Neural cell (in vitro differentiated cells): ENCODE measurements at regions not wholly inside any gene's neighbourhood (a gene's known extent, or its start where the extent isn't known, plus 50 kb on each side); places are given as distances from the start of the nearest gene placed in this dataset.
A peak's percentile ranks its signal among the peaks of the same experiment; 100 is the strongest.

Experiments used
- H2AFZ ChIP-seq: fragments of 200-600, 300-800 bp; sonication (generic), shearing (Covaris generic); 2 replicates; pipeline ENCODE4 v1.6.0; 2014; ENCODE audit warnings: low read depth, mild to moderate bottlenecking, antibody characterized with exemption, low read length, moderate library complexity
- H3F3A ChIP-seq: fragments of 200-600 bp; shearing (Covaris generic); 2 replicates; pipeline ENCODE4 v1.6.1; 2016; ENCODE audit warnings: mild to moderate bottlenecking, moderate library complexity, mixed read lengths, antibody characterized with exemption, low read length; ENCODE audit not compliant: insufficient read depth, poor library complexity, severe bottlenecking
- H3K27ac ChIP-seq: fragments of 200-600, 300-800 bp; sonication (generic), shearing (Covaris generic); 2 replicates; pipeline ENCODE4 v1.5.1; 2014; ENCODE audit warnings: mild to moderate bottlenecking, low read length, moderate library complexity
- H3K27me3 ChIP-seq: fragments of 300-800, 200-600 bp; sonication (generic), shearing (Covaris generic); 2 replicates; pipeline ENCODE4 v1.6.0; 2014; ENCODE audit warnings: mild to moderate bottlenecking, low read depth, low read length, moderate library complexity; ENCODE audit not compliant: insufficient read depth
- H3K36me3 ChIP-seq: fragments of 300-800, 200-600 bp; sonication (generic), shearing (Covaris generic); 2 replicates; pipeline ENCODE4 v1.5.1; 2014; ENCODE audit warnings: mild to moderate bottlenecking, antibody characterized with exemption, low read length, moderate library complexity; ENCODE audit not compliant: insufficient read depth
- H3K4me2 ChIP-seq: fragments of 300-800, 200-600 bp; sonication (generic), shearing (Covaris generic); 2 replicates; pipeline ENCODE4 v1.6.0; 2014; ENCODE audit warnings: mild to moderate bottlenecking, low read length
- H3K4me3 ChIP-seq: fragments of 300-800, 200-600 bp; sonication (generic), shearing (Covaris generic); 2 replicates; pipeline ENCODE4 v1.5.1; 2014; ENCODE audit warnings: mild to moderate bottlenecking, low read length, moderate library complexity
- H3K79me2 ChIP-seq: fragments of 200-600 bp; shearing (Covaris generic); replicated peaks from 2 replicates; pipeline ENCODE4 v1.6.0; 2014; ENCODE audit warnings: mild to moderate bottlenecking, low read length, moderate library complexity; ENCODE audit not compliant: insufficient read depth
- H3K9ac ChIP-seq: fragments of 300-800, 200-600 bp; sonication (generic), shearing (Covaris generic); 2 replicates; pipeline ENCODE4 v1.6.1; 2016; ENCODE audit warnings: mild to moderate bottlenecking, low read length, mixed read lengths
- H3K9me2 ChIP-seq: fragments of 200-600 bp; shearing (Covaris generic); 2 replicates; pipeline ENCODE4 v1.6.1; 2016; ENCODE audit warnings: mild to moderate bottlenecking, low read length, mixed read lengths; ENCODE audit not compliant: insufficient read depth
- H3K9me3 ChIP-seq: fragments of 200-600, 300-800 bp; sonication (generic), shearing (Covaris generic); 2 replicates; pipeline ENCODE4 v1.6.1; 2016; ENCODE audit warnings: mild to moderate bottlenecking, mixed run types, low read length, moderate library complexity, mixed read lengths
- H4K20me1 ChIP-seq: fragments of 200-600 bp; shearing (Covaris generic); 2 replicates; pipeline ENCODE4 v1.6.1; 2016; ENCODE audit warnings: mild to moderate bottlenecking, mixed run types; ENCODE audit not compliant: insufficient read depth
- CTCF ChIP-seq: fragments of 450-650 bp; IDR thresholded peaks from 2 replicates; pipeline ENCODE4 v1.5.1; 2014; ENCODE audit warnings: antibody characterized with exemption, mild to moderate bottlenecking, moderate library complexity; ENCODE audit not compliant: poor library complexity, severe bottlenecking
- EP300 ChIP-seq: fragments of 450-650 bp; conservative IDR thresholded peaks from 2 replicates; pipeline ENCODE4 v1.6.1; 2014; ENCODE audit warnings: antibody characterized with exemption, mild to moderate bottlenecking, moderate library complexity; ENCODE audit not compliant: poor library complexity, severe bottlenecking
- EZH2 ChIP-seq: fragments of 200-600, 300-800 bp; shearing (Covaris generic), sonication (generic); IDR thresholded peaks from 2 replicates; pipeline ENCODE4 v1.6.1; 2014; ENCODE audit warnings: antibody characterized with exemption, low read length, borderline replicate concordance, mild to moderate bottlenecking; ENCODE audit not compliant: insufficient read depth, poor library complexity, severe bottlenecking
- MXI1 ChIP-seq: fragments of 450-650 bp; conservative IDR thresholded peaks from 2 replicates; pipeline ENCODE4 v1.6.1; 2014; ENCODE audit warnings: antibody characterized with exemption, mild to moderate bottlenecking; ENCODE audit not compliant: poor library complexity, severe bottlenecking
- POLR2AphosphoS5 ChIP-seq: IDR thresholded peaks from 2 replicates; pipeline ENCODE4 v1.6.1; 2012
- RAD21 ChIP-seq: fragments of 450-650 bp; conservative IDR thresholded peaks from 2 replicates; pipeline ENCODE4 v1.6.1; 2014; ENCODE audit warnings: antibody characterized with exemption, mild to moderate bottlenecking, moderate library complexity
- SMC3 ChIP-seq: fragments of 450-650 bp; conservative IDR thresholded peaks from 2 replicates; pipeline ENCODE4 v1.6.1; 2014; ENCODE audit warnings: antibody characterized with exemption, mild to moderate bottlenecking, moderate library complexity; ENCODE audit not compliant: poor library complexity
- TAF1 ChIP-seq: IDR thresholded peaks from 2 replicates; pipeline ENCODE4 v1.6.1; 2012; ENCODE audit warnings: low read depth
- TF ChIP-seq, protein P1 (sequence below): IDR thresholded peaks from 2 replicates; pipeline ENCODE4 v1.6.1; 2012; ENCODE audit warnings: borderline replicate concordance

- no peaks in the 10 kb centered on the region for H3K9me2 ChIP-seq
- no peak overlapping the region for H3K9ac ChIP-seq
- no peak overlapping the region for H3K4me3 ChIP-seq
- H3F3A ChIP-seq, result no peaks in the 10 kb centered on the region
- no peak for TF ChIP-seq EP300
- TF ChIP-seq SMC3, result no peak
- TF ChIP-seq CTCF, result no peak
- no peak for TF ChIP-seq EZH2
- no peak for TF ChIP-seq MXI1
- TF ChIP-seq TAF1, result no peak
- TF ChIP-seq, protein P1, sequence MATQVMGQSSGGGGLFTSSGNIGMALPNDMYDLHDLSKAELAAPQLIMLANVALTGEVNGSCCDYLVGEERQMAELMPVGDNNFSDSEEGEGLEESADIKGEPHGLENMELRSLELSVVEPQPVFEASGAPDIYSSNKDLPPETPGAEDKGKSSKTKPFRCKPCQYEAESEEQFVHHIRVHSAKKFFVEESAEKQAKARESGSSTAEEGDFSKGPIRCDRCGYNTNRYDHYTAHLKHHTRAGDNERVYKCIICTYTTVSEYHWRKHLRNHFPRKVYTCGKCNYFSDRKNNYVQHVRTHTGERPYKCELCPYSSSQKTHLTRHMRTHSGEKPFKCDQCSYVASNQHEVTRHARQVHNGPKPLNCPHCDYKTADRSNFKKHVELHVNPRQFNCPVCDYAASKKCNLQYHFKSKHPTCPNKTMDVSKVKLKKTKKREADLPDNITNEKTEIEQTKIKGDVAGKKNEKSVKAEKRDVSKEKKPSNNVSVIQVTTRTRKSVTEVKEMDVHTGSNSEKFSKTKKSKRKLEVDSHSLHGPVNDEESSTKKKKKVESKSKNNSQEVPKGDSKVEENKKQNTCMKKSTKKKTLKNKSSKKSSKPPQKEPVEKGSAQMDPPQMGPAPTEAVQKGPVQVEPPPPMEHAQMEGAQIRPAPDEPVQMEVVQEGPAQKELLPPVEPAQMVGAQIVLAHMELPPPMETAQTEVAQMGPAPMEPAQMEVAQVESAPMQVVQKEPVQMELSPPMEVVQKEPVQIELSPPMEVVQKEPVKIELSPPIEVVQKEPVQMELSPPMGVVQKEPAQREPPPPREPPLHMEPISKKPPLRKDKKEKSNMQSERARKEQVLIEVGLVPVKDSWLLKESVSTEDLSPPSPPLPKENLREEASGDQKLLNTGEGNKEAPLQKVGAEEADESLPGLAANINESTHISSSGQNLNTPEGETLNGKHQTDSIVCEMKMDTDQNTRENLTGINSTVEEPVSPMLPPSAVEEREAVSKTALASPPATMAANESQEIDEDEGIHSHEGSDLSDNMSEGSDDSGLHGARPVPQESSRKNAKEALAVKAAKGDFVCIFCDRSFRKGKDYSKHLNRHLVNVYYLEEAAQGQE, result no peak
- TF ChIP-seq RAD21, result no peak
- TF ChIP-seq POLR2AphosphoS5, result no peak
- no peak overlapping the region for H3K27ac ChIP-seq
- H4K20me1 ChIP-seq, result no peaks in the 10 kb centered on the region
- no peaks in the 10 kb centered on the region for H3K9me3 ChIP-seq
- no peak overlapping the region for H3K4me2 ChIP-seq
- H3K79me2 ChIP-seq, result no peaks in the 10 kb centered on the region
- no peak overlapping the region for H2AFZ ChIP-seq
- H3K36me3 ChIP-seq, result no peaks in the 10 kb centered on the region
- no peaks in the 10 kb centered on the region for H3K27me3 ChIP-seq
Observed at GRCh38 chr11:29956076-29956556, 60.7 kb downstream of the KCNA4 start.

DNA sequence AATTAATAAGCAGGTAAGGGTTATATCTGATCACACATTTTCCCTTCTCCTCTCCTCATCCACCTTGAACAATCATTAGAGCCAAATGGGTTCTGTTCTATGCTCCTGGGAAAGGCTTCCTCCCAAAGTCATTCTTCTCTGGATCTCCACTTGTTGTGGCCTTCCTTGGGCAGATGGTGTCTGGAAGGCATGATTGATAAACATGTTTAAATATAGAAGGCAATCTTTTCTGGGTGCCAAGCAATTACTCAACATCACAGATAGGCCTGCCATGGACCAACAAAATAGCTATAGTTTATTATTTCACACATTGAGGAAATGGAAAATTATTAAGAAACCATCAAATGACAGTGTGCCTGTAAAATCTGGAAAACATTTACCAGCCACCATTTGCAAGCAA, 73.5 kb downstream of the KCNA4 start:
- no peaks in the 10 kb centered on the region for H4K20me1 ChIP-seq

More for the DNA sequence above, 73.5 kb downstream of the KCNA4 start:
- H3K9me3 ChIP-seq, result no peaks in the 10 kb centered on the region
- H3F3A ChIP-seq, result no peaks in the 10 kb centered on the region
- H3K27ac ChIP-seq, result peak overlapping the region; percentile 68
- no peak overlapping the region for H3K4me3 ChIP-seq
- H2AFZ ChIP-seq, result no peak overlapping the region
- no peaks in the 10 kb centered on the region for H3K36me3 ChIP-seq
- no peaks in the 10 kb centered on the region for H3K9me2 ChIP-seq
- H3K9ac ChIP-seq, result no peak overlapping the region
- H3K79me2 ChIP-seq, result no peaks in the 10 kb centered on the region
- H3K27me3 ChIP-seq, result no peaks in the 10 kb centered on the region
- TF ChIP-seq SMC3 (no peak), MXI1 (no peak), POLR2AphosphoS5 (no peak), EP300 (no peak)
- no peak overlapping the region for H3K4me2 ChIP-seq
